ENCODE measurements at regions not wholly inside any gene's neighbourhood (a gene's known extent, or its start where the extent isn't known, plus 50 kb on each side); places are given as distances from the start of the nearest gene placed in this dataset.
"Not testable (repeated sequence)": the region's sequence is repeated elsewhere in the genome, so short reads cannot be mapped to it uniquely, and the experiment has no call there.

GRCh38 chr15:70375586-70375985 is 277.9 kb upstream of the TLE3 start:
- CTCF ChIA-PET, result interaction anchor here (0.5 to 0.6 kb wide), 2 partner anchors 124 to 279 kb away, joined by 3 to 4 read pairs; no protein-coding TSS in a partner anchor
- H3K27ac ChIP-seq, result peak overlapping the region; percentile 84
- POLR2A ChIA-PET (ENCODE audit: low non-redundant PET), result no interaction called here
- no peak for DNase-seq (ENCODE audit: low spot score)
- TF ChIP-seq CTCF (conservative IDR thresholded peaks at IDR 0.05; ENCODE audit: low read depth), result no peak

- ChIA-PET CTCF (no interaction called here), POLR2A (ENCODE audit: low non-redundant PET) (no interaction called here)
- TF ChIP-seq CTCF (conservative IDR thresholded peaks at IDR 0.05; ENCODE audit: low read depth), result no peak
- H3K27ac ChIP-seq, result peak overlapping the region; percentile 84
- peak; percentile 92 for DNase-seq (ENCODE audit: low spot score)
Observed at GRCh38 chr15:70375006-70375431, 277.3 kb upstream of the TLE3 start.

DNA sequence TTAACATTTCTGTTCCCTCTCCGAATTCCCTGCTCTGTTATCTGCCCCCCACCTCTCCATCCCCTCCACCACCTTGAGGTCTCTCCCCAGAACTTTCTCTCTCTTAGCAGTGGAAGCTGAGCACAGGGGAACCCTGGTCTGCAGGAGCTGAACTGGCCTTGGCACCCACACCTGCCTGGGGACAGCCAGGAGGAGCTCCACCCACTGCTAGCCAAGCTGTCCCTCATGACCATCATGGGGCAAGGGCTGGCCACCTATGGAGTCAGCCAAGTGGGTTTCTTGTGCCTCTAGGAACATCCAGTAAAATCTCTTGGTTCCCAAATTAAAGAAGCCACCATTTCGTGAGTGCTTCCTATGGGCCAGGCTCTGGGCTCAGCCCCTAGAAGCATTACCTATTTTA is 276.4 kb upstream of the TLE3 start:
- CTCF ChIA-PET, result no interaction called here

GRCh38 chr15:70373439-70373838 is 275.7 kb upstream of the TLE3 start:
- DNase-seq (ENCODE audit: low spot score); H3K27ac ChIP-seq; CTCF ChIA-PET; POLR2A ChIA-PET (ENCODE audit: low non-redundant PET): not testable (repeated sequence)

More for the DNA sequence above, 276.4 kb upstream of the TLE3 start:
- POLR2A ChIA-PET (ENCODE audit: low non-redundant PET), result no interaction called here
- no peak for DNase-seq (ENCODE audit: low spot score)
- H3K27ac ChIP-seq, result peak overlapping the region; percentile 84
- TF ChIP-seq CTCF (conservative IDR thresholded peaks at IDR 0.05; ENCODE audit: low read depth), result no peak

DNA sequence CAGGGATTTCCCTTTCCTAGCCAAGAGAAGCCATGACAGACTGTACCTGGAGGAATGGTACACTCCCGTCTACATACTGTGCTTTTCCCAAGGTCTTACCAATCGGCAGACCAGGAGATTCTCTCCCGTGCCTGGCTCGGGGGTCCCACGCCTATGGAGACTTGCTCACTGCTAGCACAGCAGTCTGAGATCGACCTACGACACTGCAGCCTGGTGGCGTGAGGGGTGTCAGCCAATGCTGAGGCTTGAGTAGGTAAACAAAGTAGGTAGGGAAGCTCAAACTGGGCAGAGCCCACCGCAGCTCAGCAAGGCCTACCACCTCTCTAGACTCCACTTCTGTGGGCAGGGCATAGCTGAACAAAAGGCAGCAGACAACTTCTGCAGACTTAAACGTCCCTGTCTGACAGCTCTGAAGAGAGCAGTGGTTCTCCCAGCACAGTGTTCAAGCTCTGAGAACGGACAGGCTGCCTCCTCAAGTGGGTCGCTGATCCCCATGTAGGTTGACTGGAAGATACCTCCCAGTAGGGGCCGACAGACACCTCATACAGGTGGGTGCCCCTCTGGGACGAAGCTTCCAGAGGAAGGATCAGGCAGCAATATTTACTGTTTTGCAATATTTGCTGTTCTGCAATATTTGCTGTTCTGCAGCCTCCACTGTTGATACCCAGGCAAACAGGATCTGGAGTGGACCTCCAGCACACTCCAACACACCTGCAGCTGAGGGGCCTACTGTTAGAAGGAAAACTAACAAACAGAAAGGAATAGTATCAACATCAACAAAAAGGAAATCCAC is 270.4 kb upstream of the TLE3 start:
- CTCF ChIA-PET; H3K27ac ChIP-seq; POLR2A ChIA-PET (ENCODE audit: low non-redundant PET); DNase-seq (ENCODE audit: low spot score): not testable (repeated sequence)

DNA sequence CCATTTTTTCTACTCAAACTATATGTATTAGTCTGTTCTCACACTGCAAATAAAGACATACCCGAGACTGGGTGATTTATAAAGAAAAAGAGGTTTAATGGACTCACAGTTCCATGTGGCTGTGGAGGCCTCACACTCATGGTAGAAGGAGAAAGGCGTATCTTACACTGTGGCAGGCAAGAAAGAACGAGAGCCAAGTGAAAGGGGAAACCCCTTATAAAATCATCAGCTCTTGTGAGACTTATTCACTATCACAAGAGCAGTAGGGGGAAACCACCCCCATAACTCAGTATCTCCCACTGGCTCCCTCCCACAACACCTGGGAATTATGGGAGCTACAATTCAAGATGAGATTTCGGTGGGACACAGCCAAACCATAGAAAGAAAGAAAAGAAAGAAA is 266.3 kb upstream of the TLE3 start:
- DNase-seq (ENCODE audit: low spot score); H3K27ac ChIP-seq; POLR2A ChIA-PET (ENCODE audit: low non-redundant PET): not testable (repeated sequence)
- CTCF ChIA-PET, result interaction anchor here (0.6 to 0.9 kb wide), 2 partner anchors 74 to 221 kb away, joined by 3 read pairs; no protein-coding TSS in a partner anchor

DNA sequence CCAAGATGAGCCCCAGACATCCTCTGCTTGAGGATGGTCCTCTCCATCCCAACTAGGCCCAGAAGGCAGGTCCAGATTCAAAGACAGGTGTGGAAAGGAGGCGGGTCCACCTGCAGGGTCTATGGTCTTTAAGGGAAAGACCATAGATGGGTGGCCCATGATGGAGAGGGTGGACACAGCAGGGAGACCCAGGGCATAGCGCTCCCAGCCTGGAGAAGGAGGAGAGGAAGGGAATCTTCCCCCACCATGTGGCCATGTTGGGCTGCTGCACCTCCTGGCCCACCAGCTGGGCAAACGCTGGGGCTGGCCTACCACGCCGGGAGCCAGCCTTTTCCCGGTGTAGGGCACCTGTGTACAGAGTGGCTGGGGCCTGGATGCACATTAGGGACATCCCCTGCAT is 265.2 kb upstream of the TLE3 start:
- no peak overlapping the region for H3K27ac ChIP-seq
- ChIA-PET POLR2A (ENCODE audit: low non-redundant PET) (no interaction called here), CTCF (no interaction called here)
- TF ChIP-seq CTCF (conservative IDR thresholded peaks at IDR 0.05; ENCODE audit: low read depth), result no peak
- DNase-seq (ENCODE audit: low spot score), result no peak

- DNase-seq (ENCODE audit: low spot score), result no peak
- POLR2A ChIA-PET (ENCODE audit: low non-redundant PET), result no interaction called here
- no peak overlapping the region for H3K27ac ChIP-seq
- CTCF ChIA-PET, result no interaction called here
- TF ChIP-seq CTCF (conservative IDR thresholded peaks at IDR 0.05; ENCODE audit: low read depth), result no peak
Observed at GRCh38 chr15:70362350-70362749, 264.6 kb upstream of the TLE3 start.
